Activated T-cell treated with anti-CD3 and anti-CD28 coated beads for 48 hours (primary cell): ENCODE measurements at regions not wholly inside any gene's neighbourhood (a gene's known extent, or its start where the extent isn't known, plus 50 kb on each side); places are given as distances from the start of the nearest gene placed in this dataset.
"Not testable (repeated sequence)": the region's sequence is repeated elsewhere in the genome, so short reads cannot be mapped to it uniquely, and the experiment has no call there.

ENCODE experiments used
- DNase-seq: peaks from one replicate; pipeline ENCODE4 v3.0.0-alpha.2; 2020; ENCODE audit warnings: low read depth

- DNase-seq = not testable (repeated sequence)
Observed at GRCh38 chr14:106355007-106355791, 828.8 kb downstream of the TMEM121 start.

- DNase-seq = not testable (repeated sequence)
Observed at GRCh38 chr14:106355881-106356642, 829.7 kb downstream of the TMEM121 start.

GRCh38 chr14:106356643-106356930 is 830.2 kb downstream of the TMEM121 start:
- DNase-seq = not testable (repeated sequence)

- not testable (repeated sequence) for DNase-seq
Observed at GRCh38 chr14:106359157-106359887, 832.9 kb downstream of the TMEM121 start.

GRCh38 chr14:106365371-106365770 is 839.0 kb downstream of the TMEM121 start:
- DNase-seq = not testable (repeated sequence)

- DNase-seq = not testable (repeated sequence)
Observed at GRCh38 chr14:106365894-106366293, 839.5 kb downstream of the TMEM121 start.

- DNase-seq = not testable (repeated sequence)
Observed at GRCh38 chr14:106366971-106367370, 840.6 kb downstream of the TMEM121 start.

- DNase-seq = not testable (repeated sequence)
Observed at GRCh38 chr14:106369456-106369855, 843.1 kb downstream of the TMEM121 start.

- peak; percentile 80 for DNase-seq
Observed at GRCh38 chr14:106372870-106373652, 846.7 kb downstream of the TMEM121 start.

GRCh38 chr14:106373653-106374110 is 847.3 kb downstream of the TMEM121 start:
- DNase-seq = not testable (repeated sequence)

GRCh38 chr14:106377432-106377831 is 851.0 kb downstream of the TMEM121 start:
- DNase-seq = no peak

- DNase-seq = peak; percentile 39
Observed at GRCh38 chr14:106378191-106378590, 851.8 kb downstream of the TMEM121 start.

- DNase-seq = no peak
Observed at GRCh38 chr14:106380740-106381139, 854.4 kb downstream of the TMEM121 start.

- not testable (repeated sequence) for DNase-seq
Observed at GRCh38 chr14:106389186-106389585, 862.8 kb downstream of the TMEM121 start.

GRCh38 chr14:106390401-106390800 is 864.0 kb downstream of the TMEM121 start:
- DNase-seq = no peak

- DNase-seq = no peak
Observed at GRCh38 chr14:106390947-106391346, 864.6 kb downstream of the TMEM121 start.

GRCh38 chr14:106393742-106394141 is 867.4 kb downstream of the TMEM121 start:
- DNase-seq = no peak

- DNase-seq = no peak
Observed at GRCh38 chr14:106395456-106396050, 869.2 kb downstream of the TMEM121 start.

- DNase-seq = no peak
Observed at GRCh38 chr14:106396999-106397398, 870.6 kb downstream of the TMEM121 start.

GRCh38 chr14:106398931-106399331 is 872.5 kb downstream of the TMEM121 start:
- not testable (repeated sequence) for DNase-seq

GRCh38 chr14:106401316-106401715 is 874.9 kb downstream of the TMEM121 start:
- DNase-seq = not testable (repeated sequence)
